ENCODE measurements at regions not wholly inside any gene's neighbourhood (a gene's known extent, or its start where the extent isn't known, plus 50 kb on each side); places are given as distances from the start of the nearest gene placed in this dataset.

DNA sequence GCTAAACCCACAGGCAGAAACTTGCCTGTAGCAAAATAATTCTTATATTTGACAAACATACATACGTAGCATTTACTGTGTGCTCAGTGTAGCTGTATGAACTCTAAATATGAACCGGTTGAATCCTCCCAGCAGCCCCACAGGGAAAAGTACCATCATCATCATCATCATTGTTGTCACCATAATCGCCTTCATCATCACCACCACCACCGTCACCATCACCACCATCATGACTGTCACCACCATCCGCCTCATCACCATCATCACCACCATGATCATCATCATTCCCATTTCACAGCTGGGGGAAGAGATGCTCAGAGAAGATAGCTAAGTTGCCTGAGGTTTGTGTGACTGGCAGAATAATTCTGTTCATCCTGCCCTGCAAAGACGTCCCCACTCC is 81.7 kb downstream of the IRF8 start:
- TF ChIP-seq, protein P1, sequence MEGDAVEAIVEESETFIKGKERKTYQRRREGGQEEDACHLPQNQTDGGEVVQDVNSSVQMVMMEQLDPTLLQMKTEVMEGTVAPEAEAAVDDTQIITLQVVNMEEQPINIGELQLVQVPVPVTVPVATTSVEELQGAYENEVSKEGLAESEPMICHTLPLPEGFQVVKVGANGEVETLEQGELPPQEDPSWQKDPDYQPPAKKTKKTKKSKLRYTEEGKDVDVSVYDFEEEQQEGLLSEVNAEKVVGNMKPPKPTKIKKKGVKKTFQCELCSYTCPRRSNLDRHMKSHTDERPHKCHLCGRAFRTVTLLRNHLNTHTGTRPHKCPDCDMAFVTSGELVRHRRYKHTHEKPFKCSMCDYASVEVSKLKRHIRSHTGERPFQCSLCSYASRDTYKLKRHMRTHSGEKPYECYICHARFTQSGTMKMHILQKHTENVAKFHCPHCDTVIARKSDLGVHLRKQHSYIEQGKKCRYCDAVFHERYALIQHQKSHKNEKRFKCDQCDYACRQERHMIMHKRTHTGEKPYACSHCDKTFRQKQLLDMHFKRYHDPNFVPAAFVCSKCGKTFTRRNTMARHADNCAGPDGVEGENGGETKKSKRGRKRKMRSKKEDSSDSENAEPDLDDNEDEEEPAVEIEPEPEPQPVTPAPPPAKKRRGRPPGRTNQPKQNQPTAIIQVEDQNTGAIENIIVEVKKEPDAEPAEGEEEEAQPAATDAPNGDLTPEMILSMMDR (IDR thresholded peaks at IDR 0.05; ENCODE audit: insufficient read depth, low read depth, low read length): no peak
- DNase-seq (ENCODE audit: low read depth): no peak

GRCh38 chr16:85981826-85982562 is 83.0 kb downstream of the IRF8 start:
- TF ChIP-seq, protein P1 (IDR thresholded peaks at IDR 0.05; ENCODE audit: insufficient read depth, low read depth, low read length): no peak
- DNase-seq (ENCODE audit: low read depth): no peak
- no peak overlapping the region for H3K4me3 ChIP-seq (ENCODE audit: low read depth, low read length)

More for the DNA sequence above, 81.7 kb downstream of the IRF8 start:
- no peak overlapping the region for H3K4me3 ChIP-seq (ENCODE audit: low read depth, low read length)

- TF ChIP-seq, protein P1 (IDR thresholded peaks at IDR 0.05; ENCODE audit: insufficient read depth, low read depth, low read length): no peak
- H3K4me3 ChIP-seq (ENCODE audit: low read depth, low read length): no peak overlapping the region
- DNase-seq (ENCODE audit: low read depth): peak; percentile 3
Observed at GRCh38 chr16:85982563-85982939, 83.6 kb downstream of the IRF8 start.

GRCh38 chr16:85983064-85983463 is 84.1 kb downstream of the IRF8 start:
- H3K4me3 ChIP-seq (ENCODE audit: low read depth, low read length): no peak overlapping the region
- TF ChIP-seq, protein P1 (IDR thresholded peaks at IDR 0.05; ENCODE audit: insufficient read depth, low read depth, low read length): no peak
- DNase-seq (ENCODE audit: low read depth): no peak

- TF ChIP-seq, protein P1 (IDR thresholded peaks at IDR 0.05; ENCODE audit: insufficient read depth, low read depth, low read length): no peak
- no peak overlapping the region for H3K4me3 ChIP-seq (ENCODE audit: low read depth, low read length)
- DNase-seq (ENCODE audit: low read depth): no peak
Observed at GRCh38 chr16:85983606-85984230, 84.8 kb downstream of the IRF8 start.

- no peak overlapping the region for H3K4me3 ChIP-seq (ENCODE audit: low read depth, low read length)
- TF ChIP-seq, protein P1 (IDR thresholded peaks at IDR 0.05; ENCODE audit: insufficient read depth, low read depth, low read length): no peak
Observed at GRCh38 chr16:85984231-85984880, 85.4 kb downstream of the IRF8 start.

More at GRCh38 chr16:85984231-85984880, 85.4 kb downstream of the IRF8 start:
- DNase-seq (ENCODE audit: low read depth): no peak

All from fibroblast of villous mesenchyme (primary cell).